H9 (cell line): ENCODE measurements at regions not wholly inside any gene's neighbourhood (a gene's known extent, or its start where the extent isn't known, plus 50 kb on each side); places are given as distances from the start of the nearest gene placed in this dataset.

Experiments
- DNase-seq: peaks from one replicate; pipeline ENCODE4 v3.0.0-alpha.2; 2017
- H2AFZ ChIP-seq: one replicate; pipeline ENCODE4 v1.6.1; 2013; ENCODE audit warnings: mild to moderate bottlenecking, low read length, control low read depth, moderate library complexity
- H2AK5ac ChIP-seq: 2 replicates; pipeline ENCODE4 v1.6.1; 2013; ENCODE audit warnings: low read length, control low read depth, mixed read lengths; ENCODE audit not compliant: insufficient read length
- H2BK120ac ChIP-seq: one replicate; pipeline ENCODE4 v1.6.1; 2013; ENCODE audit warnings: low read depth, mild to moderate bottlenecking, low read length, control low read depth, inconsistent platforms; ENCODE audit not compliant: poor library complexity, severe bottlenecking
- H2BK12ac ChIP-seq: 2 replicates; pipeline ENCODE4 v1.6.1; 2013; ENCODE audit warnings: low read length, control low read depth, mixed read lengths, low read depth; ENCODE audit not compliant: insufficient read length
- H2BK15ac ChIP-seq: 2 replicates; pipeline ENCODE4 v1.6.1; 2013; ENCODE audit warnings: low read depth, low read length, control low read depth
- H2BK20ac ChIP-seq: one replicate; pipeline ENCODE4 v1.6.1; 2013; ENCODE audit warnings: low read depth, mild to moderate bottlenecking, low read length, control low read depth, inconsistent platforms; ENCODE audit not compliant: poor library complexity, severe bottlenecking
- H2BK5ac ChIP-seq: 2 replicates; pipeline ENCODE4 v1.6.1; 2013; ENCODE audit warnings: low read length, control low read depth, mixed read lengths; ENCODE audit not compliant: insufficient read length
- H3K14ac ChIP-seq: 2 replicates; pipeline ENCODE4 v1.6.1; 2013; ENCODE audit warnings: low read length, control low read depth; ENCODE audit not compliant: insufficient read depth
- H3K18ac ChIP-seq: 2 replicates; pipeline ENCODE4 v1.6.1; 2013; ENCODE audit warnings: low read depth, mild to moderate bottlenecking, mixed read lengths, low read length, control low read depth; ENCODE audit not compliant: insufficient read length
- H3K23ac ChIP-seq: 2 replicates; pipeline ENCODE4 v1.6.1; 2013; ENCODE audit warnings: low read length, control low read depth, mixed read lengths, low read depth; ENCODE audit not compliant: insufficient read length
- H3K23me2 ChIP-seq: 2 replicates; pipeline ENCODE4 v1.6.1; 2013; ENCODE audit warnings: low read depth, mild to moderate bottlenecking, mixed read lengths, low read length, control low read depth; ENCODE audit not compliant: insufficient read length, poor library complexity, severe bottlenecking
- H3K27ac ChIP-seq: 2 replicates; pipeline ENCODE4 v1.5.1; 2013; ENCODE audit warnings: low read length, control low read depth, mixed read lengths, low read depth; ENCODE audit not compliant: insufficient read length
- H3K27me3 ChIP-seq: 2 replicates; pipeline ENCODE4 v1.6.1; 2013; ENCODE audit warnings: low read length, control low read depth, inconsistent platforms; ENCODE audit not compliant: insufficient read depth
- H3K4ac ChIP-seq: 2 replicates; pipeline ENCODE4 v1.6.1; 2013; ENCODE audit warnings: low read depth, mild to moderate bottlenecking, control low read depth, inconsistent platforms, low read length, moderate library complexity
- H3K4me1 ChIP-seq: 2 replicates; pipeline ENCODE4 v1.6.1; 2013; ENCODE audit warnings: low read length, control low read depth, inconsistent platforms; ENCODE audit not compliant: insufficient read depth
- H3K4me2 ChIP-seq: 2 replicates; pipeline ENCODE4 v1.6.1; 2013; ENCODE audit warnings: low read length, control low read depth, mixed read lengths; ENCODE audit not compliant: insufficient read length, insufficient read depth
- H3K56ac ChIP-seq: 2 replicates; pipeline ENCODE4 v1.6.1; 2013; ENCODE audit warnings: low read depth, mild to moderate bottlenecking, mixed read lengths, low read length, control low read depth; ENCODE audit not compliant: insufficient read length
- H3K79me1 ChIP-seq: 2 replicates; pipeline ENCODE4 v1.6.1; 2013; ENCODE audit warnings: low read depth, mild to moderate bottlenecking, moderate library complexity, low read length, control low read depth, inconsistent platforms; ENCODE audit not compliant: insufficient read depth, poor library complexity, severe bottlenecking
- H3K79me2 ChIP-seq: 2 replicates; pipeline ENCODE4 v1.6.1; 2013; ENCODE audit warnings: low read length, control low read depth, inconsistent platforms; ENCODE audit not compliant: insufficient read depth
- H3K9ac ChIP-seq: 2 replicates; pipeline ENCODE4 v1.6.1; 2013; ENCODE audit warnings: low read length, control low read depth, mixed read lengths; ENCODE audit not compliant: insufficient read length; ENCODE audit errors: extremely low read depth
- H3K9me3 ChIP-seq: one replicate; pipeline ENCODE4 v1.6.1; 2013; ENCODE audit warnings: low read depth, low read length, inconsistent platforms; ENCODE audit not compliant: control insufficient read depth
- H3T11ph ChIP-seq: one replicate; pipeline ENCODE4 v1.6.1; 2013; ENCODE audit warnings: mild to moderate bottlenecking, low read length, control low read depth, inconsistent platforms
- H4K20me1 ChIP-seq: one replicate; pipeline ENCODE4 v1.6.1; 2013; ENCODE audit not compliant: control insufficient read depth, insufficient read length, insufficient read depth
- H4K5ac ChIP-seq: 2 replicates; pipeline ENCODE4 v1.6.1; 2013; ENCODE audit warnings: low read depth, mild to moderate bottlenecking, mixed read lengths, low read length, control low read depth; ENCODE audit not compliant: insufficient read length
- H4K8ac ChIP-seq: replicated peaks from 2 replicates; pipeline ENCODE4 v1.6.1; 2013; ENCODE audit warnings: low read length, control low read depth, mixed read lengths, low read depth; ENCODE audit not compliant: insufficient read length
- H4K91ac ChIP-seq: 2 replicates; pipeline ENCODE4 v1.6.1; 2013; ENCODE audit warnings: low read depth, mild to moderate bottlenecking, moderate library complexity, mixed read lengths, low read length, control low read depth; ENCODE audit not compliant: insufficient read length
- H3K27ac Mint-ChIP-seq, 3 experiments: 2 replicates in 2 of 3; 3 replicates in 1 of 3; pipeline ENCODE4 v1.8.0; 2020 to 2021; ENCODE audit warnings: mixed read lengths in 3 of 3, mild to moderate bottlenecking in 1 of 3, moderate library complexity in 1 of 3
- H3K27me3 Mint-ChIP-seq: 2 replicates; pipeline ENCODE4 v1.8.0; 2021; ENCODE audit warnings: low read depth, mild to moderate bottlenecking, moderate library complexity, mixed read lengths
- H3K36me3 Mint-ChIP-seq, 3 experiments: 2 replicates in 2 of 3; 3 replicates in 1 of 3; pipeline ENCODE4 v1.8.0; 2020 to 2021; ENCODE audit warnings: low read depth in 3 of 3, mixed read lengths in 3 of 3; ENCODE audit not compliant: insufficient read depth in 1 of 3
- H3K4me1 Mint-ChIP-seq, 2 experiments: 2 replicates each; pipeline ENCODE4 v1.8.0; 2020; ENCODE audit warnings: mixed read lengths in 2 of 2
- H3K4me3 Mint-ChIP-seq, 2 experiments: 2 replicates in 1 of 2; 3 replicates in 1 of 2; pipeline ENCODE4 v1.8.0; 2020 to 2021; ENCODE audit warnings: mild to moderate bottlenecking in 2 of 2, mixed read lengths in 2 of 2, moderate library complexity in 1 of 2
- H3K9me3 Mint-ChIP-seq, 2 experiments: 2 replicates in 1 of 2; 3 replicates in 1 of 2; pipeline ENCODE4 v1.8.0; 2020; ENCODE audit warnings: mild to moderate bottlenecking in 2 of 2, mixed read lengths in 2 of 2, moderate library complexity in 1 of 2
- CTCF ChIP-seq: fragments of 200-600 bp; sonication (generic); conservative IDR thresholded peaks from 3 replicates; pipeline ENCODE4 v1.8.0; 2021; ENCODE audit warnings: antibody characterized with exemption, mild to moderate bottlenecking
- WGBS: extraction: QIAGEN DNeasy Blood & Tissue Kit; methylation state at CpG from one replicate; pipeline ENCODE4 v1.1.7; 2013; ENCODE audit warnings: missing lambda C conversion rate, low lambda C conversion rate, mixed read lengths; ENCODE audit not compliant: insufficient read length; ENCODE audit errors: extremely low coverage; 5-methylcytosine and 5-hydroxymethylcytosine counted together

DNA sequence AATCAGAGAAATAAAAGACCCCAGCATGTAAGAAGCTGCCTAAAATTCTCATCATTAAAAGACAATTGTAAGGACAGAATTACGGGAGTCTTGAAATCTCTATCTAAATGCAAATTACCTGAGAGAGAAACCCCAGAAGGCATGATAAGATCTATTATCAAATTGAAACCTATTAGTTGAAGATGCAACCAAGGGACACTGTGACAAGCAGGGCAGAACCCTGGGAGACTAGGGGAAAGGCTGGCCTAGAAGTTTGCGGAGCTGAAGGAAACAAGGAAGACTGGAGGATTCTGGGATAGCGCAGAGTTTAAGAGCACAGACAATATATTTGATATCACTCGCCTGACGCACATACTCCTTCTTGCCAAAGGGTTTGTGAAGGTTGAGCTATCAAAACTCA lies 319.5 kb upstream of the CHAC2 start:
- Histone ChIP-seq H3K23me2 (no peaks in the 10 kb centered on the region), H3K9me3 (no peaks in the 10 kb centered on the region), H2BK12ac (no peak overlapping the region), H2AFZ (no peak overlapping the region), H3K27me3 (no peaks in the 10 kb centered on the region), H4K20me1 (no peaks in the 10 kb centered on the region), H3K4ac (no peak overlapping the region), H3K4me1 (no peaks in the 10 kb centered on the region; the same call in 1 of the 2 replicates), H3K56ac (no peak overlapping the region), H4K8ac (no peak overlapping the region), H3K79me2 (no peaks in the 10 kb centered on the region), H3T11ph (no peak overlapping the region), H3K23ac (no peak overlapping the region), H3K9ac (no peak overlapping the region), H2AK5ac (no peak overlapping the region), H3K4me2 (no peak overlapping the region), H3K14ac (no peak overlapping the region), H3K79me1 (no peaks in the 10 kb centered on the region), H2BK15ac (no peak overlapping the region), H3K18ac (no peak overlapping the region), H4K91ac (no peak overlapping the region), H2BK20ac (no peak overlapping the region), H2BK120ac (no peak overlapping the region), H3K27ac (no peak overlapping the region), H2BK5ac (no peak overlapping the region), H4K5ac (no peak overlapping the region)
- no peaks in the 10 kb centered on the region for H3K9me3 Mint-ChIP-seq
- no peaks in the 10 kb centered on the region for H3K27me3 Mint-ChIP-seq
- no peak overlapping the region; a peak in 1 of 7 replicates for H3K27ac Mint-ChIP-seq
- WGBS: no CpG with 5 or more reads among the region's 5 CpGs
- DNase-seq: no peak
- TF ChIP-seq CTCF: no peak
- no peak overlapping the region for H3K4me3 Mint-ChIP-seq
- H3K4me1 Mint-ChIP-seq: peaks cover 17 to 23% of the 10 kb centered on the region in 2 experiments
- H3K36me3 Mint-ChIP-seq: no peaks in the 10 kb centered on the region
